ENCODE measurements at regions not wholly inside any gene's neighbourhood (a gene's known extent, or its start where the extent isn't known, plus 50 kb on each side); places are given as distances from the start of the nearest gene placed in this dataset.

- no peak for TF ChIP-seq CTCF (IDR thresholded peaks at IDR 0.05)
- no peak for TF ChIP-seq POLR2A (IDR thresholded peaks at IDR 0.05)
These were observed 1395.5 kb downstream of the PLA2G4A start for GRCh38 chr1:188224263-188224662.

All from right lobe of liver (tissue), 4 donors.